ENCODE measurements at regions not wholly inside any gene's neighbourhood (a gene's known extent, or its start where the extent isn't known, plus 50 kb on each side); places are given as distances from the start of the nearest gene placed in this dataset.
A peak's percentile ranks its signal among the peaks of the same experiment; 100 is the strongest.

GRCh38 chr1:63038586-63038985, 254.7 kb downstream of the ATG4C start:
- no peak overlapping the region for H3K4me3 ChIP-seq (ENCODE audit: low read depth, low read length)

GRCh38 chr1:63041660-63042059, 257.7 kb downstream of the ATG4C start:
- no peak overlapping the region for H3K4me3 ChIP-seq (ENCODE audit: low read depth, low read length)

- no peak overlapping the region for H3K4me3 ChIP-seq (ENCODE audit: low read depth, low read length)
Observed at GRCh38 chr1:63042278-63042677, 258.3 kb downstream of the ATG4C start.

GRCh38 chr1:63046539-63046938, 262.6 kb downstream of the ATG4C start:
- H3K4me3 ChIP-seq (ENCODE audit: low read depth, low read length), result no peak overlapping the region

GRCh38 chr1:63049135-63049534, 265.2 kb downstream of the ATG4C start:
- H3K4me3 ChIP-seq (ENCODE audit: low read depth, low read length), result no peak overlapping the region

- no peak overlapping the region for H3K4me3 ChIP-seq (ENCODE audit: low read depth, low read length)
Observed at GRCh38 chr1:63051356-63051755, 267.4 kb downstream of the ATG4C start.

- H3K4me3 ChIP-seq (ENCODE audit: low read depth, low read length), result no peak overlapping the region
Observed at GRCh38 chr1:63051886-63052285, 268.0 kb downstream of the ATG4C start.

- no peak overlapping the region for H3K4me3 ChIP-seq (ENCODE audit: low read depth, low read length)
Observed at GRCh38 chr1:63054184-63054583, 268.2 kb upstream of the FOXD3 start.

GRCh38 chr1:63063367-63063766, 259.0 kb upstream of the FOXD3 start:
- no peak overlapping the region for H3K4me3 ChIP-seq (ENCODE audit: low read depth, low read length)

- H3K4me3 ChIP-seq (ENCODE audit: low read depth, low read length), result no peak overlapping the region
Observed at GRCh38 chr1:63064135-63064534, 258.2 kb upstream of the FOXD3 start.

GRCh38 chr1:63068626-63069025, 253.7 kb upstream of the FOXD3 start:
- H3K4me3 ChIP-seq (ENCODE audit: low read depth, low read length), result no peak overlapping the region

GRCh38 chr1:63069214-63069613, 253.2 kb upstream of the FOXD3 start:
- no peak overlapping the region for H3K4me3 ChIP-seq (ENCODE audit: low read depth, low read length)

- peak overlapping the region; percentile 69 for H3K4me3 ChIP-seq (ENCODE audit: low read depth, low read length)
Observed at GRCh38 chr1:63073309-63074306, 248.8 kb upstream of the FOXD3 start.

- H3K4me3 ChIP-seq (ENCODE audit: low read depth, low read length), result peak overlapping the region; percentile 69
Observed at GRCh38 chr1:63074321-63074720, 248.0 kb upstream of the FOXD3 start.

GRCh38 chr1:63082766-63083165, 239.6 kb upstream of the FOXD3 start:
- no peak overlapping the region for H3K4me3 ChIP-seq (ENCODE audit: low read depth, low read length)

- H3K4me3 ChIP-seq (ENCODE audit: low read depth, low read length), result no peak overlapping the region
Observed at GRCh38 chr1:63087966-63088365, 234.4 kb upstream of the FOXD3 start.

GRCh38 chr1:63099188-63099587, 223.2 kb upstream of the FOXD3 start:
- H3K4me3 ChIP-seq (ENCODE audit: low read depth, low read length), result no peak overlapping the region

GRCh38 chr1:63101336-63101735, 221.0 kb upstream of the FOXD3 start:
- no peak overlapping the region for H3K4me3 ChIP-seq (ENCODE audit: low read depth, low read length)

- H3K4me3 ChIP-seq (ENCODE audit: low read depth, low read length), result no peak overlapping the region
Observed at GRCh38 chr1:63103682-63104081, 218.7 kb upstream of the FOXD3 start.

- H3K4me3 ChIP-seq (ENCODE audit: low read depth, low read length), result no peak overlapping the region
Observed at GRCh38 chr1:63107066-63107465, 215.3 kb upstream of the FOXD3 start.

- H3K4me3 ChIP-seq (ENCODE audit: low read depth, low read length), result no peak overlapping the region
Observed at GRCh38 chr1:63108206-63108605, 214.2 kb upstream of the FOXD3 start.

GRCh38 chr1:63112155-63112900, 210.0 kb upstream of the FOXD3 start:
- H3K4me3 ChIP-seq (ENCODE audit: low read depth, low read length), result no peak overlapping the region
